GM10266 (cell line): ENCODE measurements at regions not wholly inside any gene's neighbourhood (a gene's known extent, or its start where the extent isn't known, plus 50 kb on each side); places are given as distances from the start of the nearest gene placed in this dataset.

ENCODE experiments used
- DNase-seq: peaks from one replicate; pipeline ENCODE4 v3.0.0; 2012; ENCODE audit errors: extremely low spot score
- TF ChIP-seq, protein P1 (sequence below): IDR thresholded peaks from 2 replicates; pipeline ENCODE4 v1.5.1; 2012; ENCODE audit warnings: mild to moderate bottlenecking, low read depth; ENCODE audit not compliant: control insufficient read depth, insufficient read depth; ENCODE audit errors: missing control alignments

DNA sequence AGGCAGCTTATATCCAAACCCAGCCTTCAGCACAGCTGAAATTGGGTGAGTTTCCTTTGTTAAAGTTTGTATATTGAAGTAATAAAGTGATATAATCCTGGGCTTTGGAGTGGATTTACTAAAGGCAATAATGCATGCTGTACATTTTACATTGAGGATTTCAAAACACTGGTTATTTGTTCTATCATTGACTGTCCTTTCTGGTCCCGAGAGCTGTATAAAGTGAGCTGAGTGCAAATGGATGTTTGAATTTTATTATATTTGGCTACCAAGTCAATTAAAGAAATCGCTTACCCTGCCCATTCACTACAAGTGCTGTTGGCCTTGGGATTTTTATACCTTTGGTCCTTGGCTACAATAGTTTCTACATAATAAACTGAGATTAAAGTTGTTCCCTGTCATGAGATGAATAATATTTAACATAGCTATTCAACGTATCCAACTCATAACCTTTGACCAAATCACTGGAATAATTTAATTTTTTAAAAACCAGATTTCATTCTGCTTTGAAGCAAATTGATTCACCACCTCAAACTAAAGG, 207.9 kb downstream of the KLF5 start:
- no peak for DNase-seq
- TF ChIP-seq, protein P1, sequence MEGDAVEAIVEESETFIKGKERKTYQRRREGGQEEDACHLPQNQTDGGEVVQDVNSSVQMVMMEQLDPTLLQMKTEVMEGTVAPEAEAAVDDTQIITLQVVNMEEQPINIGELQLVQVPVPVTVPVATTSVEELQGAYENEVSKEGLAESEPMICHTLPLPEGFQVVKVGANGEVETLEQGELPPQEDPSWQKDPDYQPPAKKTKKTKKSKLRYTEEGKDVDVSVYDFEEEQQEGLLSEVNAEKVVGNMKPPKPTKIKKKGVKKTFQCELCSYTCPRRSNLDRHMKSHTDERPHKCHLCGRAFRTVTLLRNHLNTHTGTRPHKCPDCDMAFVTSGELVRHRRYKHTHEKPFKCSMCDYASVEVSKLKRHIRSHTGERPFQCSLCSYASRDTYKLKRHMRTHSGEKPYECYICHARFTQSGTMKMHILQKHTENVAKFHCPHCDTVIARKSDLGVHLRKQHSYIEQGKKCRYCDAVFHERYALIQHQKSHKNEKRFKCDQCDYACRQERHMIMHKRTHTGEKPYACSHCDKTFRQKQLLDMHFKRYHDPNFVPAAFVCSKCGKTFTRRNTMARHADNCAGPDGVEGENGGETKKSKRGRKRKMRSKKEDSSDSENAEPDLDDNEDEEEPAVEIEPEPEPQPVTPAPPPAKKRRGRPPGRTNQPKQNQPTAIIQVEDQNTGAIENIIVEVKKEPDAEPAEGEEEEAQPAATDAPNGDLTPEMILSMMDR = no peak

DNA sequence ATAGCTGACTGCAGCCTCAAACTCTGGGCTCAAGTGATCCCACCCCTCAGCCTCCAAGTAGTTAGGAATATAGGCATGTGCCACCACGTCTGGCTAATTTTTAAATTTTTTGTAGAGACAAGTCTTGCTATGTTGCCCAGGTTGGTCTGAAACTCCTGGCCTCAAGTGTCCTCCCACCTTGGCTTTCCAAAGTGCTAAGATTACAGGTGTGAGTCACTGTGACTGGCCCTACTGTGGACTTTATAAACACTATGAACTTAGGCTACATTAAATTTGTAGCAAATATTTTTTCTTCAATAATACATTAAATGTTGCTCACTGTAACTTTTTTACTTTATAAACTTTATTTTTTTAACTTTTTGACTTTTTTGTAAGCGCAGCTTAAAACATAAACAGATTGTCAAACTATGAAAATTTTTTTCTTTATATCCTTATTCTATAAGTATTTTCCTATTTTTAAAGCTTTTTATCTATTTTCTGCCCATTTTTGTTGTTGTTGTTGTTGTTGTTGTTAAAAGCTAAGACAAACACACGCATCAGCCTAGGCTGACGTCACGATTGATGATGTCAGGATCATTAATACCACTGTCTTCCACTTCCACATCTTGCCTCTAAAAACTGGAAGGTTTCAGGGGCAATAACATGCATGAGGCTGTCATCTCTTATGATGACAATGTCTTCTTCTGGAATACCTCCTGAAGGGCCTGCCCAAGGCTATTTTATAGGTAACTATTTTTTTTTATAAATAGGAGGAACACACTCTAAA, 204.2 kb downstream of the KLF5 start:
- TF ChIP-seq, protein P1 = no peak
- DNase-seq = no peak

DNA sequence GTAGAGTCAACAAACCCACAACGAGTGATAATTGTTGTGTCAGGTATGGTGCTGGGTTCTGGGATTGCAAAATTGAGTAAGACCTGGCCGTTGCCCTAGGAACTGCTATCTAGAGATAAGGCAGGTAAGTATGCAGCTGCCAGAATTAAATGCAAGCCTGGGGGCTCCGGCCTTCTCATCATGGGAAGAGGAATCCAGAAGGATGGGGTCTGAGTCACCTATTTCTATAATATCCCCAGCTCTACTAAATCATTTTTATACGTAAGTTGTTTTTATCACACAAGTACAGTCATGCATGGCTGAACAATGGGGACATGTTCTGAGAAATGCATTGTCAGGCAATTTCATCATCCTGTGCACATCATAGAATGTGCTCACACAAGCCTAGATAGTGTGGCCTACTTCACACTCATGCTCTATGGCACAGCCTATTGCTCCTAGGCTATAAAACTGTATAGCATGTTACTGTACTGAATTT, 203.0 kb downstream of the KLF5 start:
- TF ChIP-seq, protein P1 = no peak
- no peak for DNase-seq

DNA sequence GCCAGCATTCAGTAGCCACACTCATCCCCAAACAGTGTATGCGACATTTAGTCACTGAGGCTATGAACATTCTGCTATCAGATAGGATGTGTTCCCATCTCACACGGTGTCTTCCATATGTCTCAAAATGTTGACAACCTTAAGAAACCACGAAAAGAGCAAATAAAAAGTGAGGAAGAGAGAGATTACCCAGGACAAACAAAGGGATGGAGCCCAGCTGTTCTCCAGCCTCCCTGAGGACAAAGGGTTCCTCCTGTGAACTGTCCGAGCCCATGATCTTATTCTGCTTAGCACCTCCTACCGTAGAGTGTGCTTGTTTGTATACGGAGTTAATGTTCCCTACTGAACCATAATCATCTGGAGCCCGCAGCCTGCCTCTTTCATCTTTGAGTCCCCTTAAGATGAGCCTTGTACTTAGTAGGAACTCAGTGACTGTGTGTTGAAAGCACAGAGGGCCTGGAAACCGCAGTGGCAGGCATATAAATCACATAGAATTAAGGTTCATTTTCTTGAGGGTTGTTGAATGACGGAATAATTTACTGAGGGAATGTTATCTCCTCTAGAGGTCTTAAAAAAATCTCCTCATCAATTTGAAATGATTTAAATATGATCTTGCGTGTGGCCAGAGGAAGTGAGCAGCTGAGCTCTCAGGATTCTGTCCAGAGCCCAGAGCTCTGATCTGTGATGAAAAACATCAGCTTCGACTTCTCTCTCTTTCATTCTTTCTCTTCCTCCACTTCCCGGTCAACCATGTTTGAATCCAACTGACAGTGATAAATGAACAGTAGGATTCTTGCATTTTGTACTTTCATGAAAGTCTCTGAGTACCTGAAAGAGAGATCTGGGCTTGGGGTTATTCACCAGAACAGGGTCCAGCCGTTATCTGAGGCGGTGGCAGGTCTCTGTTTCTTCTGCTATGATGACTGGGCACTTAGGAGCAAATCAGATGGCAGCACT, 200.5 kb downstream of the KLF5 start:
- DNase-seq = no peak

DNA sequence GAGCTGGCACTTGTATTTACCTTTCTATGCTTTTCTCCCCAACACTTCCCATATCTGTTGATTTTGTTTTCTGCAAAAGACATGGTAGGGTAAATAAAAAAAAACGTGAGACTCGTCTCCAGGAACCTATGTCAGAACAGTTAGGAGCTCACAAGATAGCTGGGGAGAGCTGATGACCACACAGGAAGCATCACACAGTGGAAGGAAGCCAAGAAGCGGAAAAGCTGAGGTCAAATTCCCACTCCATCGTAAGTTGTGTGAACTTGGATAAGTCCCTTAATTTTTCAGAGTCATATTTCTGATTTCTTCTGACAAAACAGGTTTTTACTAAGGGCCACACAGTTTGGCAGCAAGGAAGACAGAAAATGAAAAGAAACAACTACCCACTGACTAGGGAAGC, 199.6 kb downstream of the KLF5 start:
- TF ChIP-seq, protein P1 = no peak

More for the DNA sequence above, 200.5 kb downstream of the KLF5 start:
- TF ChIP-seq, protein P1 = no peak

DNA sequence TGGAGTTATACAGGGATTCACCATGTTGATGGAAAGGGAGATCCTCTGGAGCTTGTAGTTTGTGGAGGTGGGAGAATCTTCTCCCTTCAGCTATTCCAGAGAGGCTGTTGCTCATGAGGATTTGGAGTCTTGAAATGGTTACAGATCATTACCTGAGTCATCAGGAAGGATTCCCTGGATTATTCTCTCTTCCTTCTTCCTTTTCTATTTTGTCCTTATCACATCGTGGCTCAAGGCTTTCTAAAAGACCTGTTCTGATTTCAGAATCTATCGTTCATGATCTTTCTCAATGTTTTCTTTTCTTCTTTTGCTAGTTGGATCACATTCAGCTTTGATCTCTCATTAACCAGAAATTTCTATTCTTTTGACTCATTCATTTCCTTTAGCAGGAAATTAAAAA, 196.0 kb downstream of the KLF5 start:
- DNase-seq = no peak
- TF ChIP-seq, protein P1 = no peak

More for the DNA sequence above, 199.6 kb downstream of the KLF5 start:
- DNase-seq = no peak
